Stomach (tissue), 8 donors: ENCODE measurements at regions not wholly inside any gene's neighbourhood (a gene's known extent, or its start where the extent isn't known, plus 50 kb on each side); places are given as distances from the start of the nearest gene placed in this dataset.

ENCODE experiments used
- DNase-seq, 2 donors: peaks; one replicate each; pipeline versions ENCODE4 v3.0.0 to v3.0.0-alpha.2; 2013 to 2019
- H3K27ac ChIP-seq, 5 donors: fragments of 200-600 bp in 4 of 5; sonication (generic) in 4 of 5; one replicate each; pipeline ENCODE4 v1.5.1; 2013 to 2019; ENCODE audit warnings: mild to moderate bottlenecking in 1 of 5, moderate library complexity in 1 of 5
- H3K27me3 ChIP-seq, 3 donors: fragments of 200-600 bp; sonication (generic); one replicate each; pipeline ENCODE4 v1.5.1; 2017 to 2019; ENCODE audit warnings: mixed run types in 1 of 3
- H3K36me3 ChIP-seq, 4 donors: fragments of 200-600 bp; sonication (generic); 1 replicate in 3 of 4; 2 replicates in 1 of 4; pipeline ENCODE4 v1.5.1; 2016 to 2019
- H3K4me1 ChIP-seq, 4 donors: fragments of 200-600 bp; sonication (generic); one replicate each; pipeline ENCODE4 v1.5.1; 2016 to 2019
- H3K4me3 ChIP-seq, 4 donors: fragments of 200-600 bp; sonication (generic) in 3 of 4; one replicate each; pipeline ENCODE4 v1.5.1; 2016 to 2019; ENCODE audit warnings: mild to moderate bottlenecking in 1 of 4
- H3K9me3 ChIP-seq, 4 donors: fragments of 200-600 bp; sonication (generic); one replicate each; pipeline ENCODE4 v1.5.1; 2016 to 2019
- EP300 ChIP-seq: sonication (generic); formaldehyde crosslinking; IDR thresholded peaks from one replicate; pipeline ENCODE4 v1.6.1; 2017; ENCODE audit warnings: antibody characterized with exemption
- POLR2A ChIP-seq, 4 donors: fragments of 450-650 bp; IDR thresholded peaks; one replicate each; pipeline ENCODE4 v1.6.1; 2016; ENCODE audit warnings: antibody characterized with exemption in 4 of 4, control low read depth in 2 of 4, mild to moderate bottlenecking in 1 of 4, moderate library complexity in 1 of 4
- POLR2AphosphoS5 ChIP-seq, 3 donors: sonication (generic); formaldehyde crosslinking; IDR thresholded peaks; one replicate each; pipeline ENCODE4 v1.6.1; 2016; ENCODE audit warnings: antibody characterized with exemption in 3 of 3
- WGBS, 5 donors: extraction: QIAGEN DNeasy Blood & Tissue Kit in 3 of 5; methylation state at CpG; one replicate each; pipeline versions ENCODE4 v1.1.5 to v1.1.7; 2013 to 2018; 5-methylcytosine and 5-hydroxymethylcytosine counted together
- intact Hi-C: fragments of 100-400 bp; cut with DNase I; formaldehyde crosslinking; loops from one replicate; pipeline ENCODE4 v1.15.1; 2023; ENCODE audit warnings: low total_unique reads
- TF ChIP-seq, protein P1 (sequence below), 7 experiments: fragments of 450-650 bp in 4 of 7; fragments of 200-600 bp in 3 of 7; sonication (generic) in 3 of 7; IDR thresholded peaks; one replicate each; pipeline ENCODE4 v1.5.1; 2016 to 2019; ENCODE audit warnings: antibody characterized with exemption in 7 of 7, control low read depth in 2 of 7, mild to moderate bottlenecking in 1 of 7
- donor health status: healthy with polysubstance abuse.
- donor health status: Bipolar disorder and iron deficiency.
- donor health status: healthy.

DNA sequence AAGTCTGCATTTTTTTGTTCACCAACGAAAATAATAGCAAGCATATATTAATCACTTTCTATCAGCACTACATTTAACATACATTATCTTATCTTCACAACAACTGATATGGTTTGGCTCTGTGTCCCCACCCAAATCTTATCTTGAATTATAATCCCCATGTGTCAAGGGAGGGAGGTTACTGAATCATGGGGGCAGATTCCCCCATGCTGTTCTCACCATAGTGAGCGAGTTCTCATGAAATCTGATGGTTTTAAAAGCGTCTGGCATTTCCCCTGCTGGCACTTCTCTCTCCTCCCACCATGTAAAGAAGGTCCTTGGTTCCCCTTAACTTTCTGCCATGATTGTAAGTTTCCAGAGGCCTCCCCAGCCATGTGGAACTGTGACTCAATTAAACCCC, 235.7 kb upstream of the RXFP2 start:
- no peaks in the 10 kb centered on the region for H3K4me1 ChIP-seq
- H3K36me3 ChIP-seq: no peaks in the 10 kb centered on the region
- WGBS, 5 donors: 51 to 66% (median 58%) methylated on average over 3 of the region's 3 CpGs
- peaks cover 0 to 28% (median 13%) of the 10 kb centered on the region in 4 donors for H3K9me3 ChIP-seq
- no peak overlapping the region for H3K27ac ChIP-seq
- intact Hi-C loops: no loop called here
- no peak for TF ChIP-seq POLR2A (IDR thresholded peaks at IDR 0.05)
- TF ChIP-seq EP300: no peak
- TF ChIP-seq POLR2AphosphoS5 (IDR thresholded peaks at IDR 0.05): no peak
- TF ChIP-seq, protein P1, sequence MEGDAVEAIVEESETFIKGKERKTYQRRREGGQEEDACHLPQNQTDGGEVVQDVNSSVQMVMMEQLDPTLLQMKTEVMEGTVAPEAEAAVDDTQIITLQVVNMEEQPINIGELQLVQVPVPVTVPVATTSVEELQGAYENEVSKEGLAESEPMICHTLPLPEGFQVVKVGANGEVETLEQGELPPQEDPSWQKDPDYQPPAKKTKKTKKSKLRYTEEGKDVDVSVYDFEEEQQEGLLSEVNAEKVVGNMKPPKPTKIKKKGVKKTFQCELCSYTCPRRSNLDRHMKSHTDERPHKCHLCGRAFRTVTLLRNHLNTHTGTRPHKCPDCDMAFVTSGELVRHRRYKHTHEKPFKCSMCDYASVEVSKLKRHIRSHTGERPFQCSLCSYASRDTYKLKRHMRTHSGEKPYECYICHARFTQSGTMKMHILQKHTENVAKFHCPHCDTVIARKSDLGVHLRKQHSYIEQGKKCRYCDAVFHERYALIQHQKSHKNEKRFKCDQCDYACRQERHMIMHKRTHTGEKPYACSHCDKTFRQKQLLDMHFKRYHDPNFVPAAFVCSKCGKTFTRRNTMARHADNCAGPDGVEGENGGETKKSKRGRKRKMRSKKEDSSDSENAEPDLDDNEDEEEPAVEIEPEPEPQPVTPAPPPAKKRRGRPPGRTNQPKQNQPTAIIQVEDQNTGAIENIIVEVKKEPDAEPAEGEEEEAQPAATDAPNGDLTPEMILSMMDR (IDR thresholded peaks at IDR 0.05): no peak
- no peak overlapping the region for H3K4me3 ChIP-seq
- no peaks in the 10 kb centered on the region for H3K27me3 ChIP-seq
- no peak for DNase-seq

DNA sequence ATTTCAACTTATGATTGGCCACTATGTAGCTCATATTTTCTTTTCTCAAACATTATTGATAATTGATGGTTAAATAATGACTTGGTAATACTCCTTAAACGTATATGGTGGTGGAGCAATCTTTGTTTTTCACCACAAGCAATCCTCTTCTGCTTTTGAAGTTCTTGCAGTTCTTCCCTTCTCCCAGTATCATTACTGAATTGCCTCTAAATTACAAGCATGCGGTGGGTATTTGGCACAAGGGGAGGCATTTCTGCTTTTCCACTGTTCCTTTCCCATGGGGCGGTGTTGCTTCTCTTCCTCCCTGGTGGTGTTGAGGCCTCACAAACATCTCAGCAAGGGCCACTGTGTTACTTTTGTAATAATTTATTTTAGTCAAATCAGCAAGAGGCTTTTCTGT, 234.4 kb upstream of the RXFP2 start:
- 69 to 84% (median 78%) methylated on average over 3 of the region's 3 CpGs for WGBS, 5 donors
- intact Hi-C loops: no loop called here
- no peak for DNase-seq
- Histone ChIP-seq H3K4me1 (no peaks in the 10 kb centered on the region), H3K36me3 (no peaks in the 10 kb centered on the region), H3K27ac (no peak overlapping the region), H3K4me3 (no peak overlapping the region), H3K27me3 (no peaks in the 10 kb centered on the region), H3K9me3 (peaks cover 0 to 15% (median 5%) of the 10 kb centered on the region in 4 donors)
- TF ChIP-seq EP300 (no peak), POLR2AphosphoS5 (IDR thresholded peaks at IDR 0.05) (no peak), POLR2A (IDR thresholded peaks at IDR 0.05) (no peak)
- TF ChIP-seq, protein P1 (IDR thresholded peaks at IDR 0.05): no peak

DNA sequence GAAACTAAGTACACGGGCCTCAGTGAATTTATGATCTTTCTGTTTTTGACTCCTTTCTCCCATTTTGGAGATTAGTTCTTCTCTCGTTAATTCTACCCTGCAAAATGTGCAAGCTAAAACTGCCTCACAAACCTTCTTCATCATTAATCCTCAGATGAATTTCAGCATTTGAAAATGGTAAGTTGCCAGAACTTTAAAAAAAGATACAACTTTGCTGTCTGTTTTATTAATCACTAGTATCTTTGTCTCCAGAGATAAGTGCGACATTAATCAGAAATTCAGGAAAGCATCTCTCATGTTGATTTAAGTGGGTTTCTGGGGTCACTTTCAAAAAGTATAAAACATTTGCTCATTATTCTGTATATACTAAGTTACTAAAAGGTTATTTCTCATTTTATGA, 227.0 kb upstream of the RXFP2 start:
- no peaks in the 10 kb centered on the region for H3K9me3 ChIP-seq
- intact Hi-C loops: no loop called here
- no peaks in the 10 kb centered on the region for H3K4me1 ChIP-seq
- H3K27me3 ChIP-seq: peaks cover 0 to 6% (median 0%) of the 10 kb centered on the region in 3 donors
- WGBS, 5 donors: 38 to 67% (median 58%) methylated on average over 3 of the region's 3 CpGs
- no peak for DNase-seq
- no peak overlapping the region for H3K4me3 ChIP-seq
- H3K27ac ChIP-seq: no peak overlapping the region
- no peaks in the 10 kb centered on the region for H3K36me3 ChIP-seq
- TF ChIP-seq, protein P1 (IDR thresholded peaks at IDR 0.05): no peak
- no peak for TF ChIP-seq EP300
- no peak for TF ChIP-seq POLR2AphosphoS5 (IDR thresholded peaks at IDR 0.05)
- no peak for TF ChIP-seq POLR2A (IDR thresholded peaks at IDR 0.05)

DNA sequence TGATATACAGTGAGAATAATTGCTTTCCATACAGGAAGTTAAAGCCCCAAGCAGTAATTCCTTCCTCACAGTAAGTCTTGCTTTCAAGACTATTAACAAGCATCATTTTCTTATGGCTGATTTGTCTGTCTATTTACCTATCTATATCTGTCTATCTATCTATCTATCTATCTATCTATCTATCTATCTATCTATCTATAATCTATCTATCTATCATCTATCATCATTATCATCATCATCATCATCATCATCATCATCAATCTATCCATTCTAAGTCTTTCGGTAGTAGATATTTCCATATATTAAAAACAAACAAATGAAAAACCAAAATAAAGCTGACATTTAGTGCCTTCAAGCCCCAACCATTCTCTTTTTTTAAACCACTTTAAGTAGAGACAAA, 224.4 kb upstream of the RXFP2 start:
- intact Hi-C loops: no loop called here
- Histone ChIP-seq H3K4me3 (no peak overlapping the region), H3K27ac (no peak overlapping the region), H3K4me1 (no peaks in the 10 kb centered on the region), H3K9me3 (no peaks in the 10 kb centered on the region), H3K36me3 (no peaks in the 10 kb centered on the region), H3K27me3 (peaks cover 0 to 6% (median 0%) of the 10 kb centered on the region in 3 donors)
- no peak for DNase-seq
- 76 to 91% (median 90%) methylated on average over 1 of the region's 1 CpG for WGBS, 5 donors
- TF ChIP-seq, protein P1 (IDR thresholded peaks at IDR 0.05): no peak
- TF ChIP-seq EP300 (no peak), POLR2A (IDR thresholded peaks at IDR 0.05) (no peak), POLR2AphosphoS5 (IDR thresholded peaks at IDR 0.05) (no peak)
